Iris pigment epithelial cell (primary cell): ENCODE measurements at regions not wholly inside any gene's neighbourhood (a gene's known extent, or its start where the extent isn't known, plus 50 kb on each side); places are given as distances from the start of the nearest gene placed in this dataset.

Experiments used
- DNase-seq: peaks from one replicate; pipeline ENCODE4 v3.0.0-alpha.2; 2011; ENCODE audit warnings: low read depth

DNA sequence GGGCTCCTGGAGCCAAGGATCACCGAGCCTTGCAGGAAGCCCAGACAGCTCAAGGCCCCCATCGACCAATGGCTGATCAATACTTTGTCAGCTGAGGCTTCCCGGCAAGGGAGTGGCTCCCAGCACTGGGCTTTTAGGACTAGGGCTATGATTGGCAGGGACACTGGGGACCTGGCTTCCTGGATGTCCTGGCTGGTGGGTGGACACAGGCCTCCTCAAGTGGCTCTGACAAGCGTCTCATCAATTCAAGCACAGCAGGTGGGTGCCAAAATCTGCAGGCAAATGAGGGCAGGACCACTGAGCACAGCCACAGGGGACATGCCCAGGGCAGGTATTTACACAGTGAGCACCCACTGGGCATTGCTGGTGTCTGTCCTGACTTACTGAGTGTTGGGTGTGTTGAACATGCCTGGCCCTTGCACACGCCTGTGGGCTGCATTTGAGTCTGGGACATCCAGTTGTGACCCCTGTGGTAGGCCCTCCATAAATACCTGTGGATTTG lies 420.1 kb upstream of the SULF2 start:
- DNase-seq: no peak

DNA sequence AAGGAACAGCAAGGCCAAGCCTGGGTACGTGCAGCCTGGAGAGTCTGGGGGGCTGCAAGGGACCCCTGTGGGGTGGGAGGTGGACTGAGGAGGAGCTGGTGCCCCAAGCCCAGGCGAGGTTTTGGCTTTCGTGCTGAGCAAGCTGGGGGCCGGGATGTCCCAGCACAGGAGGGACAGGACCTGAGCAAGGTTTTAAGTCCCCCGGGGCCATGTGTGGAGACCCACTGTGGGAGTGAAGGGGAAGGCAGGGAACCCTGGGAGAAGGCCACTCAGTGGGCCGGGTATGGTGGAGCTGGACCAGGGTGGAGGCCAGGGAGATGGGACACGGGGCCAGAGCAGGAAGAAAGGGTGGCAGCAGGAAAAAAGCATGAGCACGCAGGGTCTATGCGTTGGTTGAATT lies 419.2 kb upstream of the SULF2 start:
- no peak for DNase-seq

- no peak for DNase-seq
Measured at GRCh38 chr20:48203252-48203651, 418.0 kb upstream of the SULF2 start.

- DNase-seq: no peak
Measured at GRCh38 chr20:48202334-48203113, 417.2 kb upstream of the SULF2 start.

- DNase-seq: no peak
Measured at GRCh38 chr20:48201885-48202284, 416.6 kb upstream of the SULF2 start.

DNA sequence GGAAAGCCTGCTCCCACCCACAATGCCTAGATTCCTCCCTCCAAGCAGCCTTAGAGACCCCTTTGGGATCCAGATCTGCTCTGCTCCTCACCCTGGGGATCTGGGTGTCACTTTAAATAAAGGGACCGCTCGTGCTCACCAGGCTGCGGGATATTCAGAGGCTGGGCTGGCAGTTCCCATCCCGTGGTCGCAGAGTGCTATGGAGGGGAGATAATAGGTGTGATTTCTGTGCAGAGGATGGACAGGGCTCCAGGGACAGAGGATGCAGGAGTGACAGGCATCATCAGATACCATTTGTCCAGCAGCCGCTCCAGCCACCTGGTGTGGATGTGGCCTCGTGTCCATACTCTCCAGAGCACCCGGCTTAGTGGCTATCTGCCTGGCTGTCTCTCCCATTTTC lies 415.9 kb upstream of the SULF2 start:
- DNase-seq: no peak

DNA sequence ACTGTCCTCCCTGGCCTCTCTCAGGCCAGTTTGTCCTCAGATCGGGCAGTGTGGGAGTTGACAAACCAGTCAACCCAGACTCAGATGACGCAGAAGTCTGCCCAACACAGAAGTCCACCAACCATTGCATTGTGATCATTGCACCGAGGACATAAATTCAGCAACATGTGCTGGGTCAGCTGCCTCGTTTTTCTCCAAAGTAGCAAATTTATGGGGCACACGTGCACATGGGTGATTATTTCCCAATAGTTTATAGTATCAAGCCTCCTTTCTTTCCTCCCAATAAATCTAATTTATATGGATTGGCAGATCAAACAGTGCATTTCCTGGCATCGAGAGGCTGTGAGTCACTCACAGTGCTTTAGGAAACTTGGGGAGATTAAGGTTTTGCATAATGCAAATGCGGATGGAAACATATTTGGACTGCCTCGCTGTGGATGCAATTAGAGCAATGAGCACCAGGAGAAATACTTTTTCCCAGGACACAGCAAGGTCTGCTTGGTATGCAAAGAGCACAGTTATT lies 413.7 kb upstream of the SULF2 start:
- no peak for DNase-seq

- no peak for DNase-seq
Measured at GRCh38 chr20:48197066-48197465, 411.8 kb upstream of the SULF2 start.

GRCh38 chr20:48196486-48196885 lies 411.2 kb upstream of the SULF2 start:
- DNase-seq: no peak

DNA sequence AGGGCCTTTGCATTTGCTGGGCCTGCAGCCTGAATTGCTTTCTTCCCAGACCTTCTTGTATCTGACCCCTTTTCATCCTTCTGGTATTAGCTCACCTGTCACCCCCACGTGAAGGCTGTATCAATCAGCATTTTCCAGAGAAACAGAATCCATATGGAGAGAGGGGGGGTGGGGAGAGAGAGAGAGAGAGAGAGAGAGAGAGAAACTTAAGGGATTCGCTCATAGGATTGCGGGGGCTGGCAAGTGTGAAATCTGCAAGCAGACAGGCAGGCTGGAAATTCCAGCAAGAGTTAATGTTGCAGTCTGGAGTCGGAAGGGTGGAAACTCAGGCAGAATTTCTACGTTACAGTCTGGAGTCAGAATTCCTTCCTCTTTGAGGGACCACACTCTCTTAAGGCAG lies 410.7 kb upstream of the SULF2 start:
- no peak for DNase-seq

- no peak for DNase-seq
Measured at GRCh38 chr20:48195121-48195870, 410.0 kb upstream of the SULF2 start.

- no peak for DNase-seq
Measured at GRCh38 chr20:48194583-48194982, 409.3 kb upstream of the SULF2 start.

- DNase-seq: no peak
Measured at GRCh38 chr20:48193627-48194425, 408.5 kb upstream of the SULF2 start.

DNA sequence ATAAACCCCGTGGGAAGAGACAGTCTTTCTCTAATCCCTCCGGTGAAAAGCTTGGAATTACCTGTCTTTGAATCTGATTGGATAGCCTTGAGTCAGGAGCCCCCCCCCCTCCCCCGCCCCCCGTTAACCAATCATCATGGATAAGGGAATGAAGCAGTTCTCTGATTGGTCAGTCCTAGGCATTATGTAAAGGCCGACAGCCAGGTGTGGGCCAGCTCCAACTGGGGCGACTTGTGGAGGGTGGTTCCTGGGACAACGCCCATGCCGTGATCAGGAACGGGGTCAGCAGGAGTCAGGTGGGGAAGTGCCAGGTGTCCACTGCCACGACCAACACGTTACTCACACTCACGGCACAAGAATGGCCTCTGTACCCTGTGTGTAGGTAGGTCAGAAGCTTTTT lies 406.8 kb upstream of the SULF2 start:
- DNase-seq: no peak

- DNase-seq: peak; percentile 58
Measured at GRCh38 chr20:48191200-48191599, 405.9 kb upstream of the SULF2 start.

GRCh38 chr20:48190757-48191156 lies 405.5 kb upstream of the SULF2 start:
- no peak for DNase-seq

- DNase-seq: peak; percentile 34
Measured at GRCh38 chr20:48189181-48189580, 403.9 kb upstream of the SULF2 start.

- peak; percentile 79 for DNase-seq
Measured at GRCh38 chr20:48187851-48188250, 402.6 kb upstream of the SULF2 start.

- peak; percentile 17 for DNase-seq
Measured at GRCh38 chr20:48186915-48187314, 401.6 kb upstream of the SULF2 start.

DNA sequence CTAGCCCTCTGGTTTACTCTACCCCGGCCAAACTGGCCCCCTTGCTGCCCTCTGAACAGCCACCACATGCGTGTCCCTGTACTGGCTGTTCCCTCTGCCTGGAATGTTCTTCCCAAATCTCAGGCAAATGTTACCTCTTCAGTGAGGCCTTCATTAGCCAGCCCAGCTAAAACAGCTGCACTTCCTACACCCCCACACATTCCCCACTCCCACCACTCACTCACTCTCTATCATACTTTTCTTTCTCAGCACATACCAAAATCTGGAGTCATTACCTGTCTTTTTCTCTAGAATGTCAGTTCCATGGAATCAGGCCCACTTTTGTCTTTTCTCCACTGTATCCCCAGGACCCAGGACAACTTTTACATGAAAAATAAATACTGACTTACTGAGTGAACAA lies 401.2 kb upstream of the SULF2 start:
- DNase-seq: peak; percentile 57

DNA sequence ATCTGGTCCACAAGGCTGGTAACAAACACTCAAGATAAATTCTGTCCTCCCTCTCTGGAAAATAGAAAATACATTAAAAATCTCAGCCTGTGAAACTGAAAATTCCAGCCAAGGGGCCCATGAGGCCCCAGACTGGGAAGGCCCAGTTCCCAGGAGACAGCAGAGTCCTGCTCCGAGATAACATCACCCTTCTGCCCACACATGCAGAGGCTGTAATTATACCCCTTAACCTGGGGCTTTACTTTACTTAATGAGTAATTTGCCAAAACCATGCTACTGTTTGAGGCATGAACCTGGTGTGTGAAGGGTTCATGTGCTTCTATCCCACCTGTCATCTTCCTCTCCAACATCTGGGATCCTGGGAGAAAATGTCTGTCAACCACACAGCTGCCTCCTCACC lies 398.9 kb upstream of the SULF2 start:
- no peak for DNase-seq

DNA sequence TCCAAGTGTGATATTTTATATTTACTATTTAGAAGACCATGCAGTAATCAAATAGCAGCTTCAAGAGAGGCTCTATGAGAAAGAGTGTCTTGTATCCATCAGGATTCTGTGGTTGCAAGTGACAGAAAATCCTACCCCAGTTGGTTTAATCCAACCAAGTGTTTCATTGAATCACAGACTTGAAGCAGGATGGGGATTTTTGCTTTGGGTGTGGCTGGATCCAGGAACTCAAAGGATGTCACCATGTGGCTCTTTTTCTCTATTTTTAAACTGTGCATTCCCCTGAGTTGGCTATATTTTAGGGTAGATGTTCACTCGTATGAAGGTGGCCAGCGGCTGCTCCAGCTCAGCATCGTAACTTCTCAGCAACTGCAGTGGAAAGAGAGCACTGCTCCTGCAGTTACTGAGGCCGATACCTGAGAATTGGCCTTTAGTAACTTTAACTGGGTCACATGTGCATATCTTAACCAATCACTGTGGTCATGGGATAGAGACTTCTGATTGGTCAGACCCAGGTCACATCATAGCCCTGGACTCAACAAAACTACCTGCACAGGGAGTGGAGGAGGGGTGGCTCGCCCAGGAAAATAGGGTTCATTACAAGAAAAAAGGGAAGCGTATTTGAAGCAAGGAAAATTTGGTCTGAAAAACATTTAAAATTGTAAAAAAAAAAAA lies 396.1 kb upstream of the SULF2 start:
- no peak for DNase-seq
